ENCODE measurements at regions not wholly inside any gene's neighbourhood (a gene's known extent, or its start where the extent isn't known, plus 50 kb on each side); places are given as distances from the start of the nearest gene placed in this dataset.

DNA sequence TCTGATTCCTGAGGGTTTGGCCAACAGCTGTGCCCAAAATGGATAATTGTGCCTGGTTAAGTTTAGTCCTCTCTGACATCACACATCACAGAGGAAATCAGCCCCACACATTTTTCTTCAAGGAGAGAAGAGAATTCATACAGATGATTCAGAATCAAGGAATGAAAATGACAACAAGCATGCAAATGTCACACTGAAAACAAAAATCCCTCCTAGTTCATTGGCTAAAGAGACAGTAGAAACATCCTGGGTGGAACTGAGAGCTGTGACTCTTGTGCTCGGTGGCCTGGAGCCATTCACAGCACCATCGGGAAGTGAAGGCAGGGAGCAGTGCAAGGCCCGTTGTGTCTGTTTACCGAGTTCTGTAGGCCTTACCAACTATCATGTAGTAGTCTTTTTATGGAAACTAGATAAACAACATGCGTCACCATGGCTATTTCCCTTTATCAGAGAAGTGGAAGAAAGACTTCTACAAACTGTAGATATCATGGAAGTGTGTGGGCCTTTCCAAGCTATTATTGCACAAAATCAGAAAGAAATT lies 81.7 kb upstream of the TENT5A start:
- H3K27ac ChIP-seq (ENCODE audit: low read depth in 1 of 2, low read length in 2 of 2): no peak overlapping the region
- no peak for TF ChIP-seq HNF4G (IDR thresholded peaks at IDR 0.05)
- TF ChIP-seq, protein P1, sequence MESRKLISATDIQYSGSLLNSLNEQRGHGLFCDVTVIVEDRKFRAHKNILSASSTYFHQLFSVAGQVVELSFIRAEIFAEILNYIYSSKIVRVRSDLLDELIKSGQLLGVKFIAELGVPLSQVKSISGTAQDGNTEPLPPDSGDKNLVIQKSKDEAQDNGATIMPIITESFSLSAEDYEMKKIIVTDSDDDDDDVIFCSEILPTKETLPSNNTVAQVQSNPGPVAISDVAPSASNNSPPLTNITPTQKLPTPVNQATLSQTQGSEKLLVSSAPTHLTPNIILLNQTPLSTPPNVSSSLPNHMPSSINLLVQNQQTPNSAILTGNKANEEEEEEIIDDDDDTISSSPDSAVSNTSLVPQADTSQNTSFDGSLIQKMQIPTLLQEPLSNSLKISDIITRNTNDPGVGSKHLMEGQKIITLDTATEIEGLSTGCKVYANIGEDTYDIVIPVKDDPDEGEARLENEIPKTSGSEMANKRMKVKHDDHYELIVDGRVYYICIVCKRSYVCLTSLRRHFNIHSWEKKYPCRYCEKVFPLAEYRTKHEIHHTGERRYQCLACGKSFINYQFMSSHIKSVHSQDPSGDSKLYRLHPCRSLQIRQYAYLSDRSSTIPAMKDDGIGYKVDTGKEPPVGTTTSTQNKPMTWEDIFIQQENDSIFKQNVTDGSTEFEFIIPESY (IDR thresholded peaks at IDR 0.05): no peak
- TF ChIP-seq NR2F2 (IDR thresholded peaks at IDR 0.05): no peak
- no peak for TF ChIP-seq EGR1 (IDR thresholded peaks at IDR 0.05; ENCODE audit: low read depth in 2 of 2)
- TF ChIP-seq YY1 (IDR thresholded peaks at IDR 0.05): no peak
- no peak for TF ChIP-seq FOXA2 (IDR thresholded peaks at IDR 0.05)
- TF ChIP-seq FOXA1 (IDR thresholded peaks at IDR 0.05): no peak
- no peak for TF ChIP-seq HNF4A (conservative IDR thresholded peaks at IDR 0.05)
- no peak for TF ChIP-seq TAF1 (conservative IDR thresholded peaks at IDR 0.05)
- TF ChIP-seq, protein P2, sequence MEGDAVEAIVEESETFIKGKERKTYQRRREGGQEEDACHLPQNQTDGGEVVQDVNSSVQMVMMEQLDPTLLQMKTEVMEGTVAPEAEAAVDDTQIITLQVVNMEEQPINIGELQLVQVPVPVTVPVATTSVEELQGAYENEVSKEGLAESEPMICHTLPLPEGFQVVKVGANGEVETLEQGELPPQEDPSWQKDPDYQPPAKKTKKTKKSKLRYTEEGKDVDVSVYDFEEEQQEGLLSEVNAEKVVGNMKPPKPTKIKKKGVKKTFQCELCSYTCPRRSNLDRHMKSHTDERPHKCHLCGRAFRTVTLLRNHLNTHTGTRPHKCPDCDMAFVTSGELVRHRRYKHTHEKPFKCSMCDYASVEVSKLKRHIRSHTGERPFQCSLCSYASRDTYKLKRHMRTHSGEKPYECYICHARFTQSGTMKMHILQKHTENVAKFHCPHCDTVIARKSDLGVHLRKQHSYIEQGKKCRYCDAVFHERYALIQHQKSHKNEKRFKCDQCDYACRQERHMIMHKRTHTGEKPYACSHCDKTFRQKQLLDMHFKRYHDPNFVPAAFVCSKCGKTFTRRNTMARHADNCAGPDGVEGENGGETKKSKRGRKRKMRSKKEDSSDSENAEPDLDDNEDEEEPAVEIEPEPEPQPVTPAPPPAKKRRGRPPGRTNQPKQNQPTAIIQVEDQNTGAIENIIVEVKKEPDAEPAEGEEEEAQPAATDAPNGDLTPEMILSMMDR (IDR thresholded peaks at IDR 0.05; ENCODE audit: low read depth, low read length, missing input control): no peak
- no peak for TF ChIP-seq JUND (IDR thresholded peaks at IDR 0.05)
- TF ChIP-seq, protein P3, sequence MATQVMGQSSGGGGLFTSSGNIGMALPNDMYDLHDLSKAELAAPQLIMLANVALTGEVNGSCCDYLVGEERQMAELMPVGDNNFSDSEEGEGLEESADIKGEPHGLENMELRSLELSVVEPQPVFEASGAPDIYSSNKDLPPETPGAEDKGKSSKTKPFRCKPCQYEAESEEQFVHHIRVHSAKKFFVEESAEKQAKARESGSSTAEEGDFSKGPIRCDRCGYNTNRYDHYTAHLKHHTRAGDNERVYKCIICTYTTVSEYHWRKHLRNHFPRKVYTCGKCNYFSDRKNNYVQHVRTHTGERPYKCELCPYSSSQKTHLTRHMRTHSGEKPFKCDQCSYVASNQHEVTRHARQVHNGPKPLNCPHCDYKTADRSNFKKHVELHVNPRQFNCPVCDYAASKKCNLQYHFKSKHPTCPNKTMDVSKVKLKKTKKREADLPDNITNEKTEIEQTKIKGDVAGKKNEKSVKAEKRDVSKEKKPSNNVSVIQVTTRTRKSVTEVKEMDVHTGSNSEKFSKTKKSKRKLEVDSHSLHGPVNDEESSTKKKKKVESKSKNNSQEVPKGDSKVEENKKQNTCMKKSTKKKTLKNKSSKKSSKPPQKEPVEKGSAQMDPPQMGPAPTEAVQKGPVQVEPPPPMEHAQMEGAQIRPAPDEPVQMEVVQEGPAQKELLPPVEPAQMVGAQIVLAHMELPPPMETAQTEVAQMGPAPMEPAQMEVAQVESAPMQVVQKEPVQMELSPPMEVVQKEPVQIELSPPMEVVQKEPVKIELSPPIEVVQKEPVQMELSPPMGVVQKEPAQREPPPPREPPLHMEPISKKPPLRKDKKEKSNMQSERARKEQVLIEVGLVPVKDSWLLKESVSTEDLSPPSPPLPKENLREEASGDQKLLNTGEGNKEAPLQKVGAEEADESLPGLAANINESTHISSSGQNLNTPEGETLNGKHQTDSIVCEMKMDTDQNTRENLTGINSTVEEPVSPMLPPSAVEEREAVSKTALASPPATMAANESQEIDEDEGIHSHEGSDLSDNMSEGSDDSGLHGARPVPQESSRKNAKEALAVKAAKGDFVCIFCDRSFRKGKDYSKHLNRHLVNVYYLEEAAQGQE (IDR thresholded peaks at IDR 0.05): no peak
- TF ChIP-seq, protein P4, sequence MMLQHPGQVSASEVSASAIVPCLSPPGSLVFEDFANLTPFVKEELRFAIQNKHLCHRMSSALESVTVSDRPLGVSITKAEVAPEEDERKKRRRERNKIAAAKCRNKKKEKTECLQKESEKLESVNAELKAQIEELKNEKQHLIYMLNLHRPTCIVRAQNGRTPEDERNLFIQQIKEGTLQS (IDR thresholded peaks at IDR 0.05): no peak
- no peak for TF ChIP-seq GABPA (IDR thresholded peaks at IDR 0.05 in 1 of 2, conservative IDR thresholded peaks at IDR 0.05 in 1 of 2)
- TF ChIP-seq, protein P5, sequence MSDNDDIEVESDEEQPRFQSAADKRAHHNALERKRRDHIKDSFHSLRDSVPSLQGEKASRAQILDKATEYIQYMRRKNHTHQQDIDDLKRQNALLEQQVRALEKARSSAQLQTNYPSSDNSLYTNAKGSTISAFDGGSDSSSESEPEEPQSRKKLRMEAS (IDR thresholded peaks at IDR 0.05): no peak
- TF ChIP-seq RXRA (IDR thresholded peaks at IDR 0.05): no peak
- TF ChIP-seq SP1 (IDR thresholded peaks at IDR 0.05): no peak
- TF ChIP-seq RAD21 (IDR thresholded peaks at IDR 0.05): no peak
- no peaks in the 10 kb centered on the region for H3K36me3 ChIP-seq (ENCODE audit: control insufficient read depth in 4 of 4, insufficient read depth in 3 of 4, low read depth in 1 of 4, low read length in 3 of 4)
- WGBS: 73% methylated on average over 5 of the region's 5 CpGs
- no peak overlapping the region for H3K9ac ChIP-seq (ENCODE audit: low read depth in 1 of 2, low read length in 2 of 2)
- H3K4me3 ChIP-seq (ENCODE audit: low read depth in 1 of 3, low read length in 3 of 3): no peak overlapping the region
- no peaks in the 10 kb centered on the region for H3K27me3 ChIP-seq (ENCODE audit: control insufficient read depth in 4 of 4, insufficient read depth in 4 of 4, low read length in 3 of 4)
- H3K9me3 ChIP-seq (ENCODE audit: control insufficient read depth in 4 of 4, low read length in 3 of 4): no peaks in the 10 kb centered on the region
- H3K4me1 ChIP-seq (ENCODE audit: control insufficient read depth in 4 of 4, insufficient read depth in 4 of 4, low read length in 3 of 4): peaks cover 1 to 13% (median 6%) of the 10 kb centered on the region in 4 donors
- no peak for DNase-seq (ENCODE audit: low spot score)

Measured in liver (tissue), 8 donors.